Peyer's patch (tissue), 4 donors: ENCODE measurements at regions not wholly inside any gene's neighbourhood (a gene's known extent, or its start where the extent isn't known, plus 50 kb on each side); places are given as distances from the start of the nearest gene placed in this dataset.
"Not testable (repeated sequence)": the region's sequence is repeated elsewhere in the genome, so short reads cannot be mapped to it uniquely, and the experiment has no call there.

Experiments used
- DNase-seq, 3 donors: peaks; one replicate each; pipeline ENCODE4 v3.0.0-alpha.2; 2017 to 2019
- H3K27ac ChIP-seq, 4 donors: fragments of 200-600 bp; sonication (generic); one replicate each; pipeline ENCODE4 v1.5.1; 2016 to 2019
- H3K27me3 ChIP-seq, 2 donors: fragments of 200-600 bp; sonication (generic); one replicate each; pipeline ENCODE4 v1.5.1; 2019
- H3K36me3 ChIP-seq, 3 donors: fragments of 200-600 bp; sonication (generic); one replicate each; pipeline ENCODE4 v1.5.1; 2016 to 2019
- H3K4me1 ChIP-seq, 4 donors: fragments of 200-600 bp; sonication (generic); one replicate each; pipeline ENCODE4 v1.5.1; 2016 to 2019
- H3K4me3 ChIP-seq, 4 donors: fragments of 200-600 bp; sonication (generic); 1 replicate in 3 of 4; 2 replicates in 1 of 4; pipeline ENCODE4 v1.5.1; 2016 to 2019; ENCODE audit warnings: mild to moderate bottlenecking in 1 of 4
- H3K9me3 ChIP-seq, 4 donors: fragments of 200-600 bp; sonication (generic); one replicate each; pipeline ENCODE4 v1.5.1; 2016 to 2019; ENCODE audit warnings: mild to moderate bottlenecking in 1 of 4
- CTCF ChIP-seq, 6 experiments: fragments of 450-650 bp in 4 of 6; fragments of 200-600 bp in 2 of 6; sonication (generic) in 1 of 6; IDR thresholded peaks; one replicate each; pipeline ENCODE4 v1.5.1; 2017 to 2019; ENCODE audit warnings: antibody characterized with exemption in 6 of 6, mild to moderate bottlenecking in 3 of 6, moderate library complexity in 1 of 6
- POLR2A ChIP-seq, 2 donors: fragments of 450-650 bp; IDR thresholded peaks; one replicate each; pipeline ENCODE4 v1.5.1; 2017; ENCODE audit warnings: antibody characterized with exemption in 2 of 2, mild to moderate bottlenecking in 2 of 2, moderate library complexity in 2 of 2

- no peaks in the 10 kb centered on the region for H3K27me3 ChIP-seq
- no peak overlapping the region for H3K4me3 ChIP-seq
- H3K36me3 ChIP-seq = no peaks in the 10 kb centered on the region
- H3K4me1 ChIP-seq = no peaks in the 10 kb centered on the region
- H3K27ac ChIP-seq = no peak overlapping the region
- DNase-seq = no peak
- H3K9me3 ChIP-seq = no peaks in the 10 kb centered on the region
- TF ChIP-seq POLR2A (IDR thresholded peaks at IDR 0.05) (no peak), CTCF (IDR thresholded peaks at IDR 0.05) (no peak)
Observed at GRCh38 chr12:47473091-47473490, 232.7 kb downstream of the RPAP3 start.

GRCh38 chr12:47470349-47470748 lies 235.5 kb downstream of the RPAP3 start:
- not testable (repeated sequence) for H3K27ac ChIP-seq, H3K27me3 ChIP-seq, H3K9me3 ChIP-seq, H3K4me3 ChIP-seq, DNase-seq, H3K36me3 ChIP-seq, H3K4me1 ChIP-seq

- H3K27me3 ChIP-seq, H3K4me3 ChIP-seq, H3K9me3 ChIP-seq, DNase-seq, H3K4me1 ChIP-seq, H3K27ac ChIP-seq, H3K36me3 ChIP-seq: not testable (repeated sequence)
Observed at GRCh38 chr12:47463918-47464317, 241.9 kb downstream of the RPAP3 start.

- no peak overlapping the region for H3K4me3 ChIP-seq
- no peaks in the 10 kb centered on the region for H3K9me3 ChIP-seq
- DNase-seq = no peak
- no peaks in the 10 kb centered on the region for H3K4me1 ChIP-seq
- TF ChIP-seq POLR2A (IDR thresholded peaks at IDR 0.05) (no peak), CTCF (IDR thresholded peaks at IDR 0.05) (no peak)
- H3K36me3 ChIP-seq = no peaks in the 10 kb centered on the region
- no peak overlapping the region for H3K27ac ChIP-seq
- no peaks in the 10 kb centered on the region for H3K27me3 ChIP-seq
Observed at GRCh38 chr12:47458279-47458678, 247.6 kb downstream of the RPAP3 start.

- DNase-seq = no peak
- Histone ChIP-seq H3K36me3 (no peaks in the 10 kb centered on the region), H3K4me3 (no peak overlapping the region), H3K27me3 (no peaks in the 10 kb centered on the region), H3K27ac (no peak overlapping the region), H3K4me1 (no peaks in the 10 kb centered on the region), H3K9me3 (no peaks in the 10 kb centered on the region)
- no peak for TF ChIP-seq CTCF (IDR thresholded peaks at IDR 0.05)
- no peak for TF ChIP-seq POLR2A (IDR thresholded peaks at IDR 0.05)
Observed at GRCh38 chr12:47449797-47450196, 256.0 kb downstream of the RPAP3 start.

GRCh38 chr12:47442310-47442709 lies 263.5 kb downstream of the RPAP3 start:
- no peak for TF ChIP-seq CTCF (IDR thresholded peaks at IDR 0.05)
- no peak for TF ChIP-seq POLR2A (IDR thresholded peaks at IDR 0.05)
- Histone ChIP-seq H3K9me3 (peaks cover 0 to 3% (median 0%) of the 10 kb centered on the region in 4 donors), H3K4me3 (no peak overlapping the region), H3K36me3 (no peaks in the 10 kb centered on the region), H3K4me1 (no peaks in the 10 kb centered on the region), H3K27ac (no peak overlapping the region), H3K27me3 (no peaks in the 10 kb centered on the region)
- no peak for DNase-seq

GRCh38 chr12:47441490-47441889 lies 264.3 kb downstream of the RPAP3 start:
- Histone ChIP-seq H3K27me3 (no peaks in the 10 kb centered on the region), H3K4me3 (no peak overlapping the region), H3K4me1 (no peaks in the 10 kb centered on the region), H3K36me3 (no peaks in the 10 kb centered on the region), H3K9me3 (peaks cover 0 to 3% (median 0%) of the 10 kb centered on the region in 4 donors), H3K27ac (no peak overlapping the region)
- TF ChIP-seq POLR2A (IDR thresholded peaks at IDR 0.05) = no peak
- TF ChIP-seq CTCF (IDR thresholded peaks at IDR 0.05) = no peak
- no peak for DNase-seq
